GM12878 (cell line): ENCODE measurements at regions not wholly inside any gene's neighbourhood (a gene's known extent, or its start where the extent isn't known, plus 50 kb on each side); places are given as distances from the start of the nearest gene placed in this dataset.

Experiments
- ATAC-seq: fragments of 200-7000 bp; cut with Tn5 transposase; 3 replicates; pipeline ENCODE4 v1.9.1; 2020; ENCODE audit warnings: mild to moderate bottlenecking, moderate library complexity
- BruUV-seq: library from RNA; stranded (reverse); fragments of 400-500 nt; replicated peaks from 2 replicates; lab custom pipeline; 2021; lab: Mats Ljungman, UMichigan
- CTCF ChIA-PET: fragments of 300-600 bp; sonication (Branson Sonifier 250); formaldehyde crosslinking; extraction: SDS; loops from one replicate; lab custom pipeline; 2021; ENCODE audit warnings: inconsistent platforms; lab: Yijun Ruan, JAX
- POLR2A ChIA-PET: fragments of 350-600 bp; formaldehyde crosslinking; extraction: SDS; loops from one replicate; lab custom pipeline; 2021; ENCODE audit warnings: inconsistent platforms; lab: Charles Lee
- RAD21 ChIA-PET: fragments of 300-600 bp; sonication (Branson Sonifier 250); formaldehyde crosslinking; loops from one replicate; lab custom pipeline; 2023; ENCODE audit warnings: antibody characterized with exemption; ENCODE audit not compliant: unreplicated experiment; lab: Charles Lee
- SMC1A ChIA-PET: fragments of 300-600 bp; sonication (Branson Sonifier 250); formaldehyde crosslinking; loops from one replicate; lab custom pipeline; 2023; ENCODE audit not compliant: unreplicated experiment, uncharacterized antibody; lab: Charles Lee
- DNase-seq: peaks from one replicate; pipeline ENCODE4 v3.0.0-alpha.2; 2011; ENCODE audit warnings: low read depth, low spot score
- FAIRE-seq: peaks from 3 replicates; lab custom pipeline; 2011; peaks lifted over from hg19 to GRCh38; lab: Jason Lieb, UNC
- H2AFZ ChIP-seq: 2 replicates; pipeline ENCODE4 v1.6.0; 2011; ENCODE audit warnings: low read depth, low read length, control low read depth; ENCODE audit not compliant: control insufficient read depth
- H3K27ac ChIP-seq: 2 replicates; pipeline ENCODE4 v1.5.1; 2011; ENCODE audit warnings: control low read depth; ENCODE audit not compliant: control insufficient read depth, insufficient read depth
- H3K27me3 ChIP-seq, 2 experiments: replicated peaks in 1 of 2; 2 replicates each; pipeline versions ENCODE4 v1.6.0 to v1.6.1; 2011; ENCODE audit warnings: low read length in 1 of 2; ENCODE audit not compliant: control insufficient read depth in 2 of 2, insufficient read depth in 2 of 2
- H3K36me3 ChIP-seq, 2 experiments: 2 replicates each; pipeline ENCODE4 v1.5.1; 2011; ENCODE audit warnings: low read length in 1 of 2; ENCODE audit not compliant: control insufficient read depth in 2 of 2, insufficient read depth in 2 of 2
- H3K4me1 ChIP-seq: 2 replicates; pipeline ENCODE4 v1.6.1; 2011; ENCODE audit warnings: mild to moderate bottlenecking, low read length, moderate library complexity, mixed read lengths; ENCODE audit not compliant: control insufficient read depth, insufficient read depth
- H3K4me2 ChIP-seq: 2 replicates; pipeline ENCODE4 v1.6.0; 2011; ENCODE audit warnings: control low read depth; ENCODE audit not compliant: control insufficient read depth, insufficient read depth
- H3K4me3 ChIP-seq: fragments of 200-600 bp; sonication (generic); 2 replicates; pipeline ENCODE4 v1.5.1; 2016
- H3K79me2 ChIP-seq: 2 replicates; pipeline ENCODE4 v1.6.0; 2011; ENCODE audit warnings: low read length; ENCODE audit not compliant: control insufficient read depth, insufficient read depth
- H3K9ac ChIP-seq: 2 replicates; pipeline ENCODE4 v1.8.0; 2011; ENCODE audit warnings: low read length, control low read depth, mixed read lengths; ENCODE audit not compliant: control insufficient read depth, insufficient read depth
- H3K9me3 ChIP-seq: replicated peaks from 3 replicates; pipeline ENCODE4 v1.5.1; 2011; ENCODE audit warnings: mild to moderate bottlenecking, low read length; ENCODE audit not compliant: control insufficient read depth, insufficient read depth
- H4K20me1 ChIP-seq: 2 replicates; pipeline ENCODE4 v1.6.0; 2011; ENCODE audit not compliant: control insufficient read depth, insufficient read depth
- EP300 ChIP-seq, 2 experiments: fragments of 150-350 bp in 1 of 2; IDR thresholded peaks; 2 replicates each; pipeline ENCODE4 v1.6.1; 2011 to 2012; ENCODE audit warnings: low read depth in 2 of 2, low read length in 2 of 2, borderline replicate concordance in 1 of 2, improper control_type of control experiment in 1 of 2, inconsistent platforms in 1 of 2; ENCODE audit not compliant: control insufficient read depth in 1 of 2
- GATAD2B ChIP-seq: fragments of 450-650 bp; conservative IDR thresholded peaks from 2 replicates; pipeline ENCODE4 v1.6.1; 2017; ENCODE audit warnings: low read depth, mild to moderate bottlenecking, moderate library complexity
- IKZF2 ChIP-seq, 2 experiments: fragments of 450-650 bp; IDR thresholded peaks; 2 replicates each; pipeline ENCODE4 v1.6.1; 2017; ENCODE audit warnings: mild to moderate bottlenecking in 2 of 2, moderate library complexity in 2 of 2
- IRF4 ChIP-seq: IDR thresholded peaks from 2 replicates; pipeline ENCODE4 v1.6.1; 2011; ENCODE audit warnings: low read depth, low read length
- MTA2 ChIP-seq: fragments of 450-650 bp; IDR thresholded peaks from 2 replicates; pipeline ENCODE4 v1.6.1; 2016; ENCODE audit warnings: low read depth, mild to moderate bottlenecking, moderate library complexity
- MXI1 ChIP-seq: fragments of 150-350 bp; IDR thresholded peaks from 2 replicates; pipeline ENCODE4 v1.6.1; 2011; ENCODE audit warnings: low read depth, mild to moderate bottlenecking, inconsistent platforms, low read length, improper control_type of control experiment
- PBX3 ChIP-seq: IDR thresholded peaks from 2 replicates; pipeline ENCODE4 v1.6.1; 2011; ENCODE audit warnings: mild to moderate bottlenecking, low read depth, low read length, moderate library complexity; ENCODE audit not compliant: insufficient replicate concordance
- PRDM15 ChIP-seq: fragments of 450-650 bp; formaldehyde crosslinking; IDR thresholded peaks from 2 replicates; pipeline ENCODE4 v1.4.0; 2020; ENCODE audit warnings: mild to moderate bottlenecking, moderate library complexity
- RAD51 ChIP-seq: fragments of 450-650 bp; IDR thresholded peaks from 2 replicates; pipeline ENCODE4 v1.6.1; 2016; ENCODE audit warnings: moderate library complexity, mild to moderate bottlenecking, inconsistent platforms
- RBBP5 ChIP-seq: fragments of 200-600 bp; sonication (generic); conservative IDR thresholded peaks from 2 replicates; pipeline ENCODE4 v1.6.1; 2016
- SMARCA5 ChIP-seq: fragments of 450-650 bp; IDR thresholded peaks from 2 replicates; pipeline ENCODE4 v1.6.1; 2017; ENCODE audit warnings: mild to moderate bottlenecking
- SMC3 ChIP-seq: IDR thresholded peaks from 2 replicates; pipeline ENCODE4 v1.6.1; 2011; ENCODE audit warnings: low read length, improper control_type of control experiment, borderline replicate concordance
- SP1 ChIP-seq: IDR thresholded peaks from one replicate; pipeline ENCODE4 v1.6.1; 2011; ENCODE audit warnings: low read depth, low read length
- TCF7 ChIP-seq: IDR thresholded peaks from 2 replicates; pipeline ENCODE4 v1.6.1; 2014; ENCODE audit warnings: antibody characterized with exemption, borderline replicate concordance
- ZBTB33 ChIP-seq: fragments of 450-650 bp; IDR thresholded peaks from 2 replicates; pipeline ENCODE4 v1.6.1; 2017; ENCODE audit warnings: mild to moderate bottlenecking
- ZNF207 ChIP-seq: fragments of 450-650 bp; IDR thresholded peaks from 2 replicates; pipeline ENCODE4 v1.6.1; 2014; ENCODE audit warnings: antibody characterized with exemption, mild to moderate bottlenecking, borderline replicate concordance
- WGBS: methylation state at CpG from one replicate; pipeline ENCODE4 v1.1.6; 2016; ENCODE audit warnings: low lambda C conversion rate; ENCODE audit not compliant: insufficient replicate concordance, insufficient coverage; ENCODE audit errors: missing lambda C conversion rate; 5-methylcytosine and 5-hydroxymethylcytosine counted together
- in situ Hi-C: fragments of 300-500 bp; cut with MboI; formaldehyde crosslinking; loops from 9 replicates; pipeline ENCODE4 v1.14.3; 2018; ENCODE audit warnings: mixed read lengths
- intact Hi-C: fragments of 100-400 bp; cut with micrococcal nuclease; formaldehyde crosslinking; loops from one replicate; pipeline ENCODE4 v1.14.2; 2022; ENCODE audit not compliant: unreplicated experiment

- Histone ChIP-seq H3K27ac (no peak overlapping the region), H3K9ac (no peak overlapping the region), H3K27me3 (no peaks in the 10 kb centered on the region), H3K4me3 (no peak overlapping the region), H3K4me1 (no peaks in the 10 kb centered on the region), H3K79me2 (no peaks in the 10 kb centered on the region), H4K20me1 (no peaks in the 10 kb centered on the region), H3K9me3 (no peaks in the 10 kb centered on the region; the same call in 2 of the 3 replicates)
- WGBS = 0% methylated on average over 2 of the region's 2 CpGs
- no peak for FAIRE-seq
- CTCF ChIA-PET = no interaction called here
- DNase-seq = no peak
- in situ Hi-C loops = no loop called here
- ATAC-seq = no peak
- intact Hi-C loops = no loop called here
- TF ChIP-seq IKZF2 (IDR thresholded peaks at IDR 0.05) (no peak), GATAD2B (no peak), PBX3 (no peak), RAD51 (no peak), MTA2 (no peak), MXI1 (no peak), ZBTB33 (no peak), TCF7 (no peak), SMARCA5 (no peak), PRDM15 (no peak), SMC3 (no peak), IRF4 (no peak), SP1 (no peak), RBBP5 (no peak), ZNF207 (no peak), EP300 (IDR thresholded peaks at IDR 0.05; ENCODE audit: borderline replicate concordance in 1 of 2, control insufficient read depth in 1 of 2, low read depth in 2 of 2, low read length in 2 of 2) (no peak)
- TF ChIP-seq, all 136 proteins: peak for 0
- BruUV-seq = no TSS peak
- ChIA-PET RAD21 (no interaction called here), POLR2A (no interaction called here), SMC1A (no interaction called here)
- Histone ChIP-seq H3K36me3 (no peaks in the 10 kb centered on the region), H2AFZ (no peak overlapping the region), H3K4me2 (no peak overlapping the region)
Observed at GRCh38 chr12:33296529-33296928, 143.1 kb downstream of the SYT10 start.
